ENCODE measurements at regions not wholly inside any gene's neighbourhood (a gene's known extent, or its start where the extent isn't known, plus 50 kb on each side); places are given as distances from the start of the nearest gene placed in this dataset.
"Not testable (repeated sequence)": the region's sequence is repeated elsewhere in the genome, so short reads cannot be mapped to it uniquely, and the experiment has no call there.

GRCh38 chr1:146731981-146732680 lies 206.0 kb upstream of the NBPF12 start:
- not testable (repeated sequence) for TF ChIP-seq CTCF (IDR thresholded peaks at IDR 0.05); EZH2 (IDR thresholded peaks at IDR 0.05; ENCODE audit: borderline replicate concordance, insufficient read depth, low read depth, low read length, poor library complexity, severe bottlenecking)

Measured in B cell (primary cell).